ENCODE measurements at regions not wholly inside any gene's neighbourhood (a gene's known extent, or its start where the extent isn't known, plus 50 kb on each side); places are given as distances from the start of the nearest gene placed in this dataset.

DNA sequence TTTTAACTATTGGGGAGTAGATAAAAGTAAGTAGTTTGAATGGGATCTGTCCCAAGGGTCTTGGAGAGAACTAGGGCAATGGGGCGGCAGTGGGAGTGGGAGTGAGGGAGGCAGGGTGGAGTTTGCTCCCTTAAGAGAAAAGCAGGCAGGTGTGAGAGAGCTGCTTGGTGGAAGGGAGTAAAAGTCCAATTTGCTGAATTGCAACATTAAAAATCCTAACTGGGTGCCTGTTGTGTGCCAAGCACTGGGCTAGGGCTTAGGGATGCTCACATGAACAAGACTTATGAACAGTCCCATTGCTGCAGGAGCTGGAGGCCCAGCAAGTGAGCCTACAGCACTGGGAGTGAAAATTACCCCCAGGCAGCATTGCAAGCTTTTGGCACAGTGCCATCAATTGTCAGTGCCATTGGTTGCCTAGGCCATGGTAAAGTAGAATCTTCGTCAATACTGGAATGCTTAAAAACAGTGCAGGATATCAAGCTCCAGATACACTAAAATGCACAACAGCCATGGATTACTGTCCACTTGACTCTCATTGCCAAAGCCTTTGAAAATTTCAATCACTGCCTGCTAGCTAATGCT is 277.7 kb upstream of the JARID2 start:
- TF ChIP-seq, protein P1, sequence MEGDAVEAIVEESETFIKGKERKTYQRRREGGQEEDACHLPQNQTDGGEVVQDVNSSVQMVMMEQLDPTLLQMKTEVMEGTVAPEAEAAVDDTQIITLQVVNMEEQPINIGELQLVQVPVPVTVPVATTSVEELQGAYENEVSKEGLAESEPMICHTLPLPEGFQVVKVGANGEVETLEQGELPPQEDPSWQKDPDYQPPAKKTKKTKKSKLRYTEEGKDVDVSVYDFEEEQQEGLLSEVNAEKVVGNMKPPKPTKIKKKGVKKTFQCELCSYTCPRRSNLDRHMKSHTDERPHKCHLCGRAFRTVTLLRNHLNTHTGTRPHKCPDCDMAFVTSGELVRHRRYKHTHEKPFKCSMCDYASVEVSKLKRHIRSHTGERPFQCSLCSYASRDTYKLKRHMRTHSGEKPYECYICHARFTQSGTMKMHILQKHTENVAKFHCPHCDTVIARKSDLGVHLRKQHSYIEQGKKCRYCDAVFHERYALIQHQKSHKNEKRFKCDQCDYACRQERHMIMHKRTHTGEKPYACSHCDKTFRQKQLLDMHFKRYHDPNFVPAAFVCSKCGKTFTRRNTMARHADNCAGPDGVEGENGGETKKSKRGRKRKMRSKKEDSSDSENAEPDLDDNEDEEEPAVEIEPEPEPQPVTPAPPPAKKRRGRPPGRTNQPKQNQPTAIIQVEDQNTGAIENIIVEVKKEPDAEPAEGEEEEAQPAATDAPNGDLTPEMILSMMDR (IDR thresholded peaks at IDR 0.05): no peak
- TF ChIP-seq EP300 (IDR thresholded peaks at IDR 0.05): no peak
